ENCODE measurements at regions not wholly inside any gene's neighbourhood (a gene's known extent, or its start where the extent isn't known, plus 50 kb on each side); places are given as distances from the start of the nearest gene placed in this dataset.

GRCh38 chr17:5703736-5704135 lies 119.4 kb upstream of the NLRP1 start:
- TF ChIP-seq CTCF (IDR thresholded peaks at IDR 0.05; ENCODE audit: insufficient read depth, low read depth, low read length): no peak
- no peak for TF ChIP-seq EZH2 (IDR thresholded peaks at IDR 0.05; ENCODE audit: insufficient read depth, low read length)
